ENCODE measurements at regions not wholly inside any gene's neighbourhood (a gene's known extent, or its start where the extent isn't known, plus 50 kb on each side); places are given as distances from the start of the nearest gene placed in this dataset.

DNA sequence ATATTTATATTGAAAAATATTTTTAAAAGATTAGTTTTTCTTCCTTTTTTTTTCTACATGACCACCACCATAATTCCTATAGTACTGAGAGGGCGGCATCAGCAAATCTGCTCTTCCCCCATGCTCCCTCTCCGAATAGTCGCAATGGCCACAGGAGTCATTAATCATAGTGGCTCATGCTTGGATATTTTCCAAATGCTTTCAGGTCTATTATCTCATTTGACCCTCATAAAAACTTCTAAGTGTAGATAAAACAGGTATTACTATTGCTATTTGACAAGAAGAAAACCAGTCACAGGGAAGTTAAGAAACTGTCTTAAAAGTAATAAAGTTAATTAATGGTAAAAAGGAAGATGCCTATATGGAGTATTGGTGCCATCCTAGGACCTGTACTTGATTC lies 440.7 kb downstream of the CMPK2 start:
- H3K9ac ChIP-seq (ENCODE audit: low read depth in 1 of 3, low read length in 3 of 3) = no peak overlapping the region
- no peaks in the 10 kb centered on the region for H3K27me3 ChIP-seq (ENCODE audit: control insufficient read depth in 3 of 3, insufficient read depth in 3 of 3, low read length in 3 of 3)
- H3K4me3 ChIP-seq (ENCODE audit: low read length in 3 of 3) = no peak overlapping the region
- peaks cover 0 to 3% (median 0%) of the 10 kb centered on the region in 3 donors for H3K9me3 ChIP-seq (ENCODE audit: control insufficient read depth in 3 of 3, low read length in 3 of 3)
- H3K36me3 ChIP-seq (ENCODE audit: control insufficient read depth in 3 of 3, insufficient read depth in 3 of 3, low read length in 3 of 3) = no peaks in the 10 kb centered on the region
- H3K4me1 ChIP-seq (ENCODE audit: control insufficient read depth in 3 of 3, insufficient read depth in 3 of 3, low read length in 3 of 3) = no peaks in the 10 kb centered on the region
- H3K27ac ChIP-seq (ENCODE audit: low read depth, low read length) = no peak overlapping the region

DNA sequence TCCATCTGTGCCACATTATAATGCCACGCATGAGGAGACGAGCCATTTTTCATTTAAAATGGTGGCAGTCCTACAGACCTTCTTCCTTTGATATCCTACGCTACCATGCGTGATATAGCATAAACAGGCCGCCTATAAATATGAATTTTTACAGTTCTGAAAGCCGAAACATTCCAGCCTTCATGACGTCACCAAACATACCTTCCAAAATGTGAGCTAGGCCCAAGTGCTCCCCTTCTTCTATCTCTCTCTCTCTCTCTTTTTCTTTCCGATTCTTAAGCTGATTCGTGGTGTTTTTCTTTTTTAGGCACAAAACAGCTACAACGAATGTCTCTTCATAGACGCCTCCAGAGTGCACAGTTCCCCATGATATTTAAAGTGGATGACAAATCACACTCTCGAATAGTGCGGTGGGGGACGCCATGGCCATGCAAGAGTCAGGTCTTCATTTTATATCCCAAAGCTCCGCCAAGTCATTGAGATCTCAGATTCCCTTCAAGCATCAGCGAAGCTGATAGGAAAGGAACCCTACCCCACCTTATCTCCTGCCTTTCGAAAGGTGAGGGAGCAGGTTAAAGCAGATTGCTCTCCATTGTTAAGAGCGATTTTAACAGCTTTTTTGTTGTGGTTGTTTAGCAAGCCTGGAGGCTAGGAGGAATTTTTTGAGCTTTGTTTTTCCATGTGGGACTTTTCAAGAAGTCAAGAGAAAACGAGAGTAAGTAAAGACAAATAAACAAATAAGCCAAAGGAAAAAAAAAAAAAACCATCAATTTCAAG lies 436.3 kb downstream of the CMPK2 start:
- Histone ChIP-seq H3K36me3 (ENCODE audit: control insufficient read depth in 3 of 3, insufficient read depth in 3 of 3, low read length in 3 of 3) (no peaks in the 10 kb centered on the region), H3K9me3 (ENCODE audit: control insufficient read depth in 3 of 3, low read length in 3 of 3) (peaks cover 0 to 4% (median 0%) of the 10 kb centered on the region in 3 donors), H3K4me1 (ENCODE audit: control insufficient read depth in 3 of 3, insufficient read depth in 3 of 3, low read length in 3 of 3) (no peaks in the 10 kb centered on the region), H3K4me3 (ENCODE audit: low read length in 3 of 3) (no peak overlapping the region), H3K9ac (ENCODE audit: low read depth in 1 of 3, low read length in 3 of 3) (no peak overlapping the region), H3K27ac (ENCODE audit: low read depth, low read length) (no peak overlapping the region), H3K27me3 (ENCODE audit: control insufficient read depth in 3 of 3, insufficient read depth in 3 of 3, low read length in 3 of 3) (no peaks in the 10 kb centered on the region)

DNA sequence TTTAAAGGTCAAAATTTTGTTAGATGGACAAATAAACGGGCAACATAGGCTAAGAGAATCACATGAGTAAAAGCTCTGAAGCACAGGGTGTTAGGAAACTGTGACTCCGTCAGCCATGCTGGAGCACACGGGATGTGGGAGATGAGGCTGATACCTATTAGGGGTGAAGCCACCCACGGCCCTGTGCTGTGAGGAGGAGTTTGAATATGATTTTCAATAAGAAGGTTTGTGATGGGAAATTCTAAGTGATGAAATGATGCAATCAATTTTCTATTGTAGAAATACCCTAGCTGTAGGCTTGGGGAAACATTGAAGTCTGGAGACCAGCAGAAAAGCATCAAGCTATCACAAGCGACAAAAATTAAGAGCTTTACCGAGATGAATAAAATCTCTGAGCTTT lies 431.3 kb downstream of the CMPK2 start:
- no peak overlapping the region for H3K27ac ChIP-seq (ENCODE audit: low read depth, low read length)

DNA sequence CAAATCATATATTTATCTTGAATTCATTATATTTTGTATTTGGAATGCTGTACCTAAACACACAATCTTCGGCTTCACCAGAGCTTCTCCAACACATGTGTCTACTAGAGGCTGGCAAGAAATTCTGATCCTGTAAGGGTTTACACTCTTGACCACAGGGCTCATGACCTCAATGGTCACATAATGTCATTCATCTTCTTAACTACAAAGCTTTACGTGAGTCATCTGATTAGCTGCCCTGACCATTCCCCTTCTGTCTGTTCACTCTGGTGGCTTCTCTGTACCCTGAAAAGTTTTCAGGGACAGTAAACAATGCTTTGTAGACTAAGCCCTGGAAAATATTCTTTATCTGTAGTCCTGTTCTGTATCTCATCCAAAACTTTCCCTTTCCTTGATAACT lies 423.9 kb downstream of the CMPK2 start:
- no peak overlapping the region for H3K9ac ChIP-seq (ENCODE audit: low read depth in 1 of 3, low read length in 3 of 3)
- no peaks in the 10 kb centered on the region for H3K27me3 ChIP-seq (ENCODE audit: control insufficient read depth in 3 of 3, insufficient read depth in 3 of 3, low read length in 3 of 3)

More for the DNA sequence above, 431.3 kb downstream of the CMPK2 start:
- Histone ChIP-seq H3K9ac (ENCODE audit: low read depth in 1 of 3, low read length in 3 of 3) (no peak overlapping the region), H3K4me3 (ENCODE audit: low read length in 3 of 3) (no peak overlapping the region), H3K27me3 (ENCODE audit: control insufficient read depth in 3 of 3, insufficient read depth in 3 of 3, low read length in 3 of 3) (no peaks in the 10 kb centered on the region), H3K4me1 (ENCODE audit: control insufficient read depth in 3 of 3, insufficient read depth in 3 of 3, low read length in 3 of 3) (no peaks in the 10 kb centered on the region), H3K36me3 (ENCODE audit: control insufficient read depth in 3 of 3, insufficient read depth in 3 of 3, low read length in 3 of 3) (no peaks in the 10 kb centered on the region), H3K9me3 (ENCODE audit: control insufficient read depth in 3 of 3, low read length in 3 of 3) (peaks cover 0 to 2% (median 0%) of the 10 kb centered on the region in 3 donors)

DNA sequence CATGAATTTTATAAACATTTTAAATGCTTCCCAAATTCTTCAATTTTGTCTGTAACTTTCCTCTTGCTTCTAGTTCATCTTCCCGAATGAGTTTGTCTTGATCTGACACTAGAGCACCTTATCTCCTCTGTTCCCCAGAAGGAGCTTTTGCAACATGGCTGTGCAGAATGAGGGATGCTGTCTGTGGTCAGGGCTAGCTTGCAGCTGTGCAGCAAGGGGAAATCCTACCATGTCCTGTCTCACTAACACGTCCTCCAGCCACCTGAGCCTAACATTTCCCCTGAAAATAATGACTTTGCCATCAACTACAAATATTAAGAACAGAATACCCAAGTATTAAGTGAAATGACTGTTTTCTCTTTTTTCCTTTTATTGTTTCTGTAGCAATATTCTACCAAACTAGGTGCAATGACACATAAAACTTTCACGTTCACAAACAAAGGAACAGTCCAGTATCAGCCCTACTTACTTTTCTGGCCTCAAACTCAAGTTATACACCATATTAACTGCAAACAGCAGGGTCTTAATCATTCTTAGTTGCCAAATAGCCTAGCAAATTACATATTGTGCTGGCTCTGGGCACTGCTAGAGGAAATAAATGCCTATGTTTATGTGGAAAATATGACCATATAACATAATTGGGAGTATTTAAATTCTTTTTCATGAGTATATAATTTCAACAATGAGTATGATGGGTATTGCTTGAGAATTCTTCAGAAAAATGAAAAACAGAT lies 423.3 kb downstream of the CMPK2 start:
- Histone ChIP-seq H3K4me3 (ENCODE audit: low read length in 3 of 3) (no peak overlapping the region), H3K36me3 (ENCODE audit: control insufficient read depth in 3 of 3, insufficient read depth in 3 of 3, low read length in 3 of 3) (no peaks in the 10 kb centered on the region), H3K27me3 (ENCODE audit: control insufficient read depth in 3 of 3, insufficient read depth in 3 of 3, low read length in 3 of 3) (no peaks in the 10 kb centered on the region), H3K9ac (ENCODE audit: low read depth in 1 of 3, low read length in 3 of 3) (no peak overlapping the region), H3K9me3 (ENCODE audit: control insufficient read depth in 3 of 3, low read length in 3 of 3) (no peaks in the 10 kb centered on the region), H3K4me1 (ENCODE audit: control insufficient read depth in 3 of 3, insufficient read depth in 3 of 3, low read length in 3 of 3) (no peaks in the 10 kb centered on the region), H3K27ac (ENCODE audit: low read depth, low read length) (no peak overlapping the region)

More for the DNA sequence above, 423.9 kb downstream of the CMPK2 start:
- H3K36me3 ChIP-seq (ENCODE audit: control insufficient read depth in 3 of 3, insufficient read depth in 3 of 3, low read length in 3 of 3) = no peaks in the 10 kb centered on the region
- H3K27ac ChIP-seq (ENCODE audit: low read depth, low read length) = no peak overlapping the region
- no peaks in the 10 kb centered on the region for H3K9me3 ChIP-seq (ENCODE audit: control insufficient read depth in 3 of 3, low read length in 3 of 3)
- no peak overlapping the region for H3K4me3 ChIP-seq (ENCODE audit: low read length in 3 of 3)
- H3K4me1 ChIP-seq (ENCODE audit: control insufficient read depth in 3 of 3, insufficient read depth in 3 of 3, low read length in 3 of 3) = no peaks in the 10 kb centered on the region

DNA sequence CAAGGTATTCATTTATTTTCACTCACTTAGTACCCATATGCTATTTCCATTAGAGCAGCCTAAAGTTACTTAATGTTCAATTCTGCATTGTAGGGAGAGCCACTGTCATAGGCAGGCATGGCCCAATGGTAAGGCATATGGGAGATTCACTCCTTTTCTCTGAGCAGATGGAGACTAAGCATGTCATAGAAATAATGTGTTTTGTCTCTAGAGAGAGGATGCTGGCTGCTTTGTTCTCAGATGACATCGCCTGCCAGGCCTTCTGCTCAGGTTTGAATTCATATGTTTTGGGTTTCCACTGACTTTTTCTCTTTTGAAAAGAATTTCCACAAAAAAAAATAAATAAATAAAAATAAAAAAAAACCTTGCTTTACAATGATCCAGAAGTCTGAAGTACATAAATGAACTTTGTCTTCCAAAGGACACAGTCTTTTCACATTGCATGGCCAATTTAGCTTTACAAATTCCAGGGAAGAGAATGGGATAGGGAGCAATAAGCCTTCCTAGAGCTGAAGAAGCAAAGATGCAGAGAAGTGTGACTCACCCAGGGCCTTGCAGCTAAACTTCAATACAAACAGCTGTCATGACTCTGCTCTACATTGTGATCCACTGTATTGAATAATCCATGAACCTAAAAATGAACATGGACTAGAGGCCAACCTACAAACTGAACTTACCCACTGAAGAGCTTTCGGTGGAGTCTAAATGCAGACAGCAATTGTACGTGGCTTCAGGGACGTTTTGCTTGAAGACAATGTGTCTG lies 422.5 kb downstream of the CMPK2 start:
- no peaks in the 10 kb centered on the region for H3K36me3 ChIP-seq (ENCODE audit: control insufficient read depth in 3 of 3, insufficient read depth in 3 of 3, low read length in 3 of 3)
- no peak overlapping the region for H3K9ac ChIP-seq (ENCODE audit: low read depth in 1 of 3, low read length in 3 of 3)
- no peaks in the 10 kb centered on the region for H3K9me3 ChIP-seq (ENCODE audit: control insufficient read depth in 3 of 3, low read length in 3 of 3)
- no peak overlapping the region for H3K4me3 ChIP-seq (ENCODE audit: low read length in 3 of 3)
- H3K27me3 ChIP-seq (ENCODE audit: control insufficient read depth in 3 of 3, insufficient read depth in 3 of 3, low read length in 3 of 3) = no peaks in the 10 kb centered on the region
- no peaks in the 10 kb centered on the region for H3K4me1 ChIP-seq (ENCODE audit: control insufficient read depth in 3 of 3, insufficient read depth in 3 of 3, low read length in 3 of 3)
- no peak overlapping the region for H3K27ac ChIP-seq (ENCODE audit: low read depth, low read length)

DNA sequence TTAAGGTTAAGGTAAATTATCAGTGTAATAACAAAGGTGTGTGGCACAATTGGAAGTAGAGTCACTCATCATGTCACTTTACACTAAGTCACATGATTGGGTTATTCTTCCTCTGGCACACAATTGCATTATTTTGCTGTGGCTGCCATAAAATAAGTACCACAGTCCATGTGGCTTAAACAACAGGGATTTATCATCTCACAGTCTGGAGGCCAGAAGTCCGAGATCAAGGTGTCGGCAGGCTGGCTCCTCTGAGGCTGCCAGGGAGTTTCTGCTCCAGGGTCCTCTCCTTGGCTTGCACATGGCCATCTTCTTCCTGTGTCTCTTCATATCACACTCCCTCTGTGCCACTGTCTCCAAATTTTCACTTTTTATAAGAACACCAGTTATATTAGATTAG lies 421.2 kb downstream of the CMPK2 start:
- Histone ChIP-seq H3K27me3 (ENCODE audit: control insufficient read depth in 3 of 3, insufficient read depth in 3 of 3, low read length in 3 of 3) (no peaks in the 10 kb centered on the region), H3K36me3 (ENCODE audit: control insufficient read depth in 3 of 3, insufficient read depth in 3 of 3, low read length in 3 of 3) (no peaks in the 10 kb centered on the region), H3K27ac (ENCODE audit: low read depth, low read length) (no peak overlapping the region), H3K4me3 (ENCODE audit: low read length in 3 of 3) (no peak overlapping the region), H3K9me3 (ENCODE audit: control insufficient read depth in 3 of 3, low read length in 3 of 3) (no peaks in the 10 kb centered on the region), H3K9ac (ENCODE audit: low read depth in 1 of 3, low read length in 3 of 3) (no peak overlapping the region), H3K4me1 (ENCODE audit: control insufficient read depth in 3 of 3, insufficient read depth in 3 of 3, low read length in 3 of 3) (no peaks in the 10 kb centered on the region)

DNA sequence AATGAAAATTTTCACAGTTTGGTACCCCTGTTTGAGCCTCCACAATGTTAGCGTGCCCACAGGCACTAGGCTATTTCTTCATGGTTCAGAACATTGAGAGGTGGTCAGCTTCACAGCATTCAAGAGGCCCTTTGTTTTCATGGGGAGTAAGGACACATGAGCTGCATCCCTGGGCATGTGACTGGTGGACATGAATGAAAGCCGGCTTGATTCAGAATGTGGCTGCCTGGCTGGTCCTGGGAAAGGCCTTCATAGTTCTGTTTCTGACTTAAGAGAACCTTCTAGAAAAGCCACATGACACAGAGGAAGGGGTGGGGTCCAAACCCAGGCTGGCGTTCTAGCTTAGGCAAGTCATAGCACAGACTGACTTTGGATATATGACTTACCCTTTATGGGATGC lies 420.6 kb downstream of the CMPK2 start:
- no peaks in the 10 kb centered on the region for H3K36me3 ChIP-seq (ENCODE audit: control insufficient read depth in 3 of 3, insufficient read depth in 3 of 3, low read length in 3 of 3)
- no peaks in the 10 kb centered on the region for H3K9me3 ChIP-seq (ENCODE audit: control insufficient read depth in 3 of 3, low read length in 3 of 3)
- no peak overlapping the region for H3K4me3 ChIP-seq (ENCODE audit: low read length in 3 of 3)
- H3K9ac ChIP-seq (ENCODE audit: low read depth in 1 of 3, low read length in 3 of 3) = no peak overlapping the region
- no peak overlapping the region for H3K27ac ChIP-seq (ENCODE audit: low read depth, low read length)
- no peaks in the 10 kb centered on the region for H3K4me1 ChIP-seq (ENCODE audit: control insufficient read depth in 3 of 3, insufficient read depth in 3 of 3, low read length in 3 of 3)
- H3K27me3 ChIP-seq (ENCODE audit: control insufficient read depth in 3 of 3, insufficient read depth in 3 of 3, low read length in 3 of 3) = no peaks in the 10 kb centered on the region

DNA sequence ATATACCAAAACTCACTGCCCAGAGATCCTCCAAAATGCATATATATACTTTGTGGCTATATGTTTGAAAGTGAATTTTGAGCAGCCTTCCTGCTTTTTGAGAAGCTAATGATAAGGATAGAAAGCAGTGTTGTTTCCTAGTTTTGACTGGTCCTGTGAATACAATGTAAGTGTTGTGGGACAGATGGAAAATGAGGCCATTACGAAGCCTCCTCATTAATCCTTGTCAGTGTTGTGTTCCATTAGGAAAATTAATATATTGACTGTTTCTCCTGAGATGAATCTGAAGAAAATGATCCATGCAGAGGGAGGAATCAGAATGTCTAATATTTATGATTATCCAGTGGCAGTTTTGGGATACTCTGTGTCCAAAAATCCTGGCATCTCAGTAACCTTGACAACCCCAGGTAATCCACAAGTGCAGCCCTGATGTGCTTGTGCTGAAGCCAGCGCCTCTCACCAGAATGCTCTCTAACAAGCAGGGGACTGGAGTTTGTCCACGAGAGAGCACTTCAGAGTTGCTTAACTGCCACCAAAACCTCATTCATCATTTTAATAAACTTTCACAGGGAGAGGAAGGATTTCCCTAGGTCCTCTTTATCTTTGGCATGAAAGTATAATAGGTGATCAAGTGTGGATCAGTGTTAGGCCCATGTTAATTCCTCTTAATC lies 418.6 kb downstream of the CMPK2 start:
- Histone ChIP-seq H3K27ac (ENCODE audit: low read depth, low read length) (no peak overlapping the region), H3K4me1 (ENCODE audit: control insufficient read depth in 3 of 3, insufficient read depth in 3 of 3, low read length in 3 of 3) (no peaks in the 10 kb centered on the region), H3K4me3 (ENCODE audit: low read length in 3 of 3) (no peak overlapping the region), H3K9ac (ENCODE audit: low read depth in 1 of 3, low read length in 3 of 3) (no peak overlapping the region), H3K27me3 (ENCODE audit: control insufficient read depth in 3 of 3, insufficient read depth in 3 of 3, low read length in 3 of 3) (no peaks in the 10 kb centered on the region), H3K36me3 (ENCODE audit: control insufficient read depth in 3 of 3, insufficient read depth in 3 of 3, low read length in 3 of 3) (no peaks in the 10 kb centered on the region), H3K9me3 (ENCODE audit: control insufficient read depth in 3 of 3, low read length in 3 of 3) (no peaks in the 10 kb centered on the region)

Measured in skeletal muscle tissue (tissue), 3 donors.